GM19372 (cell line): ENCODE measurements at regions not wholly inside any gene's neighbourhood (a gene's known extent, or its start where the extent isn't known, plus 50 kb on each side); places are given as distances from the start of the nearest gene placed in this dataset.
A peak's percentile ranks its signal among the peaks of the same experiment; 100 is the strongest.
"Not testable (repeated sequence)": the region's sequence is repeated elsewhere in the genome, so short reads cannot be mapped to it uniquely, and the experiment has no call there.

Source experiments
- ATAC-seq: cut with Tn5 transposase; IDR thresholded peaks from one replicate; pipeline ENCODE4 v1.9.1; 2021; ENCODE audit warnings: mild to moderate bottlenecking, low read depth, moderate library complexity; ENCODE audit not compliant: unreplicated experiment

- not testable (repeated sequence) for ATAC-seq
Observed at GRCh38 chr16:48059190-48059589, 96.6 kb downstream of the ABCC12 start.

- no peak for ATAC-seq
Observed at GRCh38 chr16:48057048-48057447, 98.7 kb downstream of the ABCC12 start.

- peak; percentile 88 for ATAC-seq
Observed at GRCh38 chr16:48054881-48055601, 100.8 kb downstream of the ABCC12 start.

GRCh38 chr16:48053418-48053745 is 102.4 kb downstream of the ABCC12 start:
- ATAC-seq: no peak

- no peak for ATAC-seq
Observed at GRCh38 chr16:48052731-48053417, 102.9 kb downstream of the ABCC12 start.

GRCh38 chr16:48050871-48051270 is 104.9 kb downstream of the ABCC12 start:
- ATAC-seq: no peak

GRCh38 chr16:48049847-48050246 is 105.9 kb downstream of the ABCC12 start:
- ATAC-seq: no peak

- no peak for ATAC-seq
Observed at GRCh38 chr16:48047720-48048119, 108.1 kb downstream of the ABCC12 start.

GRCh38 chr16:48047241-48047640 is 108.6 kb downstream of the ABCC12 start:
- no peak for ATAC-seq

- ATAC-seq: no peak
Observed at GRCh38 chr16:48044117-48044516, 111.7 kb downstream of the ABCC12 start.

- ATAC-seq: no peak
Observed at GRCh38 chr16:48041981-48042421, 113.8 kb downstream of the ABCC12 start.

- ATAC-seq: no peak
Observed at GRCh38 chr16:48035142-48035541, 120.7 kb downstream of the ABCC12 start.

- no peak for ATAC-seq
Observed at GRCh38 chr16:48030926-48031325, 124.9 kb downstream of the ABCC12 start.

- ATAC-seq: no peak
Observed at GRCh38 chr16:48029768-48030167, 126.0 kb downstream of the ABCC12 start.

GRCh38 chr16:48025359-48025758 is 130.4 kb downstream of the ABCC12 start:
- ATAC-seq: no peak

- no peak for ATAC-seq
Observed at GRCh38 chr16:48024042-48024441, 131.8 kb downstream of the ABCC12 start.

- no peak for ATAC-seq
Observed at GRCh38 chr16:48022496-48022895, 133.3 kb downstream of the ABCC12 start.

- not testable (repeated sequence) for ATAC-seq
Observed at GRCh38 chr16:48020617-48021016, 135.2 kb downstream of the ABCC12 start.

- no peak for ATAC-seq
Observed at GRCh38 chr16:48014349-48015135, 141.3 kb downstream of the ABCC12 start.

- no peak for ATAC-seq
Observed at GRCh38 chr16:48013491-48013901, 142.3 kb downstream of the ABCC12 start.

- ATAC-seq: no peak
Observed at GRCh38 chr16:48011878-48012658, 143.7 kb downstream of the ABCC12 start.
